Nephron (organoid): ENCODE measurements at regions not wholly inside any gene's neighbourhood (a gene's known extent, or its start where the extent isn't known, plus 50 kb on each side); places are given as distances from the start of the nearest gene placed in this dataset.

Experiments used
- H3K27ac Mint-ChIP-seq, 3 experiments: 2 replicates each; pipeline ENCODE4 v1.8.0; 2020; ENCODE audit warnings: mixed read lengths in 3 of 3, mild to moderate bottlenecking in 2 of 3, moderate library complexity in 1 of 3
- H3K27me3 Mint-ChIP-seq: 2 replicates; pipeline ENCODE4 v1.8.0; 2021; ENCODE audit warnings: low read depth, mild to moderate bottlenecking, moderate library complexity, mixed read lengths
- H3K36me3 Mint-ChIP-seq: 2 replicates; pipeline ENCODE4 v1.8.0; 2020; ENCODE audit warnings: low read depth, mixed read lengths
- H3K4me1 Mint-ChIP-seq: 2 replicates; pipeline ENCODE4 v1.8.0; 2020; ENCODE audit warnings: mixed read lengths
- H3K4me3 Mint-ChIP-seq, 3 experiments: 2 replicates each; pipeline ENCODE4 v1.8.0; 2020; ENCODE audit warnings: mild to moderate bottlenecking in 3 of 3, mixed read lengths in 3 of 3, moderate library complexity in 2 of 3
- H3K9me3 Mint-ChIP-seq: 2 replicates; pipeline ENCODE4 v1.8.0; 2020; ENCODE audit warnings: mixed read lengths
- TF ChIP-seq, protein P1 (sequence below), 3 experiments: fragments of 200-600 bp; sonication (generic); IDR thresholded peaks; one replicate each; pipeline ENCODE4 v1.5.0; 2021; ENCODE audit warnings: antibody characterized with exemption in 3 of 3; ENCODE audit not compliant: unreplicated experiment in 3 of 3

DNA sequence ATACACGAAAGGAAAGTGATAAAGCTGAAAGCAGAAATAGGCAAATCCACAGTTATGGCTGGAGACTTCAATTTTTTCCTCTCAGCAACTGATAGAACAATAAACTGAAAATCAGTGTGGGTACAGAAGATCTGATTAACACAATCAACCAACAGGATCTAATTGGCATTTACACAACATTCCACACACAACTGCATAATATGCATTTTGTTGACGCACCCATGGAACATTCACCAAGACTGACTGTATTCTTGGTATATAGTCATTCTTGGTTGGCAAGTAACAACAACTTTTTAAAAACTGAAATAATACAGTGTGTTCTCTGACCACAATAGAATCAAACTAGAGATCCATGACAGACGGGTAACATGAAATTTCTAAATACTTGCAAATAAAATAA is 218.7 kb upstream of the S1PR3 start:
- peaks cover 36% of the 10 kb centered on the region for H3K4me1 Mint-ChIP-seq

DNA sequence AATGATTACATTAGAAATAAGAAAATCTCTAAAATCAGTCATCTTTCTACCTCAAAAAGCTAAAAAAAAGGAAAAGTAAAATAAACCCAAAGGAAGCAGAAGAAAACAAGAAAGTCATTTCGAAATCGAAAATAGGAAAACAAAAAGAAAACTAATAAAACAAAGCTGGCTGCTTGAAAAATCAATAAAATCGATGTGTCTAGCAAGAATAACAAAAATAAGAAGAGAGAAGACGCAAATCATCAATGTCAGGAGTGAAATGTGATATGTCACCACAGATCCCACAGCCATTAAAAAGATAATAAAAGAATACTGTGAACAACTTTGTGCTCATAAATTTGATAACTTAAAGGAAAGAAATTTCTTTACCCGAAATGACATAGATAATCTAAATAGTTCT is 218.1 kb upstream of the S1PR3 start:
- no peak overlapping the region for H3K4me3 Mint-ChIP-seq
- TF ChIP-seq, protein P1, sequence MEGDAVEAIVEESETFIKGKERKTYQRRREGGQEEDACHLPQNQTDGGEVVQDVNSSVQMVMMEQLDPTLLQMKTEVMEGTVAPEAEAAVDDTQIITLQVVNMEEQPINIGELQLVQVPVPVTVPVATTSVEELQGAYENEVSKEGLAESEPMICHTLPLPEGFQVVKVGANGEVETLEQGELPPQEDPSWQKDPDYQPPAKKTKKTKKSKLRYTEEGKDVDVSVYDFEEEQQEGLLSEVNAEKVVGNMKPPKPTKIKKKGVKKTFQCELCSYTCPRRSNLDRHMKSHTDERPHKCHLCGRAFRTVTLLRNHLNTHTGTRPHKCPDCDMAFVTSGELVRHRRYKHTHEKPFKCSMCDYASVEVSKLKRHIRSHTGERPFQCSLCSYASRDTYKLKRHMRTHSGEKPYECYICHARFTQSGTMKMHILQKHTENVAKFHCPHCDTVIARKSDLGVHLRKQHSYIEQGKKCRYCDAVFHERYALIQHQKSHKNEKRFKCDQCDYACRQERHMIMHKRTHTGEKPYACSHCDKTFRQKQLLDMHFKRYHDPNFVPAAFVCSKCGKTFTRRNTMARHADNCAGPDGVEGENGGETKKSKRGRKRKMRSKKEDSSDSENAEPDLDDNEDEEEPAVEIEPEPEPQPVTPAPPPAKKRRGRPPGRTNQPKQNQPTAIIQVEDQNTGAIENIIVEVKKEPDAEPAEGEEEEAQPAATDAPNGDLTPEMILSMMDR (IDR thresholded peaks at IDR 0.05; ENCODE audit: unreplicated experiment in 3 of 3): no peak
- peaks cover 7% of the 10 kb centered on the region for H3K27me3 Mint-ChIP-seq
- no peaks in the 10 kb centered on the region for H3K36me3 Mint-ChIP-seq
- H3K9me3 Mint-ChIP-seq: peaks cover 4% of the 10 kb centered on the region
- H3K27ac Mint-ChIP-seq: peak overlapping the region; percentile 41 to 89 (median 83)
- H3K4me1 Mint-ChIP-seq: peaks cover 40% of the 10 kb centered on the region

More for the DNA sequence above, 218.7 kb upstream of the S1PR3 start:
- peaks cover 4% of the 10 kb centered on the region for H3K9me3 Mint-ChIP-seq
- H3K27ac Mint-ChIP-seq: peak overlapping the region; percentile 56 to 89 (median 83)
- H3K27me3 Mint-ChIP-seq: peaks cover 7% of the 10 kb centered on the region
- no peaks in the 10 kb centered on the region for H3K36me3 Mint-ChIP-seq
- TF ChIP-seq, protein P1 (IDR thresholded peaks at IDR 0.05; ENCODE audit: unreplicated experiment in 3 of 3): no peak
- H3K4me3 Mint-ChIP-seq: no peak overlapping the region

DNA sequence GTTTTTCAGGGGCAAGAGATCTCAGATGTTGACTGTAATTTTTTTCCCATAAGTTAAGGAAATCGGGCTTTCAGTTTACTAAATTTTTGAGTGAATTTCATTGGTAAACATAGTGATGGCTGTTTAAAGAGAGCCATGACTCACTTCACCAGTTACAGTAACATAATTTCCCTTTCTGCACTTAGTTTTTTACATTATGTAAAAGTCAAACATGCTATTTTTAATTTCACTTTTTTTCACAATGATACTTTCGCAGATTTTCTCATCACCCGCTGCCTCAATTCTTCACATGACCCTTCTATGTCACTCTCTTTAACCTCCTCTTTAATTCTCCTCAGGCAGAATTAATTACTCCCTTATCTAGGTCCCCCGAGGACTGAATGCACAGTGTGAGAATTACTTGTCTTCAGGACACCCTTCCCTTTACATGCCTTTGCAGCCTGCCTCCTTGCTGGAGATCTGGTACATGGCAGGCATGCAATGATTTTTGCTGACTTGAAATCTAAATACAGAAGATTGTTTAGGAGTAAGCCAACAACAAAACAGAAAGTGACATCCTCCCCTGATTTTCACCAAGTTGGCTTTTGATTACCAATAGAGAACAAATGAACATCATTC is 217.5 kb upstream of the S1PR3 start:
- Mint-ChIP-seq H3K4me1 (peaks cover 40% of the 10 kb centered on the region), H3K36me3 (no peaks in the 10 kb centered on the region), H3K27me3 (peaks cover 7% of the 10 kb centered on the region), H3K27ac (peak overlapping the region; percentile 83 to 92 (median 89)), H3K4me3 (peak overlapping the region in 1 of 3 experiments; percentile 42), H3K9me3 (peaks cover 4% of the 10 kb centered on the region)
- TF ChIP-seq, protein P1 (IDR thresholded peaks at IDR 0.05; ENCODE audit: unreplicated experiment in 3 of 3): peak in 2 of 3 experiments; percentile 21 to 32

DNA sequence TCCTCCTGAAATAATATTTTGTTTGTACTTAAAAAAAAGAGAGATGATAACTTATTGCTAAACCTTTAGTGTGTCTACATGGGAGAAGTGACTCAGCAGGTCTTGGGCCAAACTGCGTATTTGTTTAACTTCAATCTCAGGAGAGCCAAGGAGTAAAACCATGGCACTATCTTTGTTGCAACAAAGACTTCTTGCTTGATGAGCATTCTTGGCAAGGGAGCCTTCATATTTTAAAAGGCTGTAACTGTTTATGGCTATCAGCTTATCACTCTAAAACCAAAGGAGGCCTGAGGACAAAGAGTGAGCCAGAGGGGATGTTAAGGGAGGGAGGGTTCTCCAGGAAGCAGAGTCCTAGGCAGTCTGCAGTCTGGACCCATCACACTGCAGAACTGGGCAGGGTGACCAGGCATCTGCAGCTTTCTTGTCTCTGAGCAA is 216.2 kb upstream of the S1PR3 start:
- H3K9me3 Mint-ChIP-seq: peaks cover 2% of the 10 kb centered on the region
- H3K27ac Mint-ChIP-seq: peak overlapping the region; percentile 83 to 92 (median 89)
- H3K4me3 Mint-ChIP-seq: peak overlapping the region in 2 of 3 experiments; percentile 21 to 32
- TF ChIP-seq, protein P1 (IDR thresholded peaks at IDR 0.05; ENCODE audit: unreplicated experiment in 3 of 3): no peak
- H3K27me3 Mint-ChIP-seq: peaks cover 7% of the 10 kb centered on the region
- H3K4me1 Mint-ChIP-seq: peaks cover 40% of the 10 kb centered on the region
- H3K36me3 Mint-ChIP-seq: no peaks in the 10 kb centered on the region

DNA sequence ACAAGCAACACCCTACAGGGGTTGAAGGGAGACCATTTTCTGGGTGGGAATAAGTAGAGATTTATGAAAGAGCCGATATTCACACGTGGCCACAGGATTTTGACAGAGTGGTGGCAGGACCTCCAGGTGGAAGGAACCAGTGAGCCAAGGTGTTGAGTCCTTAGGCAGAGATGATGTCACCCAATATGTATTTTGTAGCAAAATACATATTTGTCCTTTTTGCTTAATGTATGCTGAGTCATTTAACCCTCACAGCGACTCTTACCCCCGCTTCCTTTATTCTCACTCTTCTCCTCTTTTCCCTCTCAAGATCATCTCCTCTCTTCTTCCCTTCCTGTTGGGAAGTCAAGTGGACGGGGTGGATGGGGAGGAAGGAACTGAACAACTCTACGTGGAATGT is 215.7 kb upstream of the S1PR3 start:
- TF ChIP-seq, protein P1 (IDR thresholded peaks at IDR 0.05; ENCODE audit: unreplicated experiment in 3 of 3): no peak
- peak overlapping the region; percentile 83 to 92 (median 89) for H3K27ac Mint-ChIP-seq

DNA sequence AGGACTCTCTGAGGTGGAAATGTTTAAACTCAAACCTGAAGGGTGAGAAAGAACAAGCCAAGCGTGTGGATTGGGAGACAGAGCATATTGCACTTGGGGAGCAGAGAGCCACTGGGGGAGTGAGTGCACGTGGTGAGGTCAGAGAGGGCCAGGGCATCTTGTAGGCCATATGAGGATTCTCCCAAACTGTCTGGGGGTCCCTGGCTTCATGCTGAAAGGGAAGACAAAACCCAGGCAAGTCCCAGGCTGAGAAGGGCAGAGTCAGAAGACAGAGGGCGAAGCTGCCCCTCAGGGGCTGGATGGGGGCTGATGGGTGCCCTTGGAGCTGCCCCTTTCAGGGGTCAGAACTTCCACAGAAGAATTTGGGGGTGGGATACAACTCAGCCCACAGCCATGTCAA is 215.3 kb upstream of the S1PR3 start:
- peak overlapping the region; percentile 83 to 92 (median 89) for H3K27ac Mint-ChIP-seq
- no peaks in the 10 kb centered on the region for H3K9me3 Mint-ChIP-seq
- H3K27me3 Mint-ChIP-seq: peaks cover 7% of the 10 kb centered on the region
- peaks cover 40% of the 10 kb centered on the region for H3K4me1 Mint-ChIP-seq
- no peak overlapping the region for H3K4me3 Mint-ChIP-seq
- TF ChIP-seq, protein P1 (IDR thresholded peaks at IDR 0.05; ENCODE audit: unreplicated experiment in 3 of 3): no peak
- H3K36me3 Mint-ChIP-seq: no peaks in the 10 kb centered on the region

More for the DNA sequence above, 215.7 kb upstream of the S1PR3 start:
- Mint-ChIP-seq H3K27me3 (peaks cover 7% of the 10 kb centered on the region), H3K36me3 (no peaks in the 10 kb centered on the region), H3K4me1 (peaks cover 40% of the 10 kb centered on the region), H3K9me3 (no peaks in the 10 kb centered on the region), H3K4me3 (peak overlapping the region in 1 of 3 experiments; percentile 32)
